Trophoblast cell (in vitro differentiated cells and primary cell): ENCODE measurements at regions not wholly inside any gene's neighbourhood (a gene's known extent, or its start where the extent isn't known, plus 50 kb on each side); places are given as distances from the start of the nearest gene placed in this dataset.

Experiments used
- DNase-seq, 2 donors: peaks; one replicate each; pipeline ENCODE4 v3.0.0-alpha.2; 2016
- H2AFZ ChIP-seq: 2 replicates; pipeline ENCODE4 v1.6.1; 2013; ENCODE audit warnings: low read length, moderate library complexity, mild to moderate bottlenecking; ENCODE audit not compliant: insufficient read depth, poor library complexity
- H2AK5ac ChIP-seq: 2 replicates; pipeline ENCODE4 v1.6.1; 2013; ENCODE audit warnings: mild to moderate bottlenecking, low read length
- H2BK120ac ChIP-seq: 2 replicates; pipeline ENCODE4 v1.6.1; 2013; ENCODE audit warnings: low read length, mild to moderate bottlenecking, moderate library complexity; ENCODE audit not compliant: insufficient read depth, poor library complexity
- H2BK12ac ChIP-seq: 2 replicates; pipeline ENCODE4 v1.6.1; 2013; ENCODE audit warnings: mild to moderate bottlenecking, low read length, moderate library complexity
- H2BK5ac ChIP-seq: 2 replicates; pipeline ENCODE4 v1.6.1; 2013; ENCODE audit warnings: low read length, low read depth, moderate library complexity, mild to moderate bottlenecking; ENCODE audit not compliant: poor library complexity
- H3K14ac ChIP-seq: 2 replicates; pipeline ENCODE4 v1.6.1; 2013; ENCODE audit warnings: mild to moderate bottlenecking, low read length
- H3K18ac ChIP-seq: 2 replicates; pipeline ENCODE4 v1.6.1; 2013; ENCODE audit warnings: mild to moderate bottlenecking, low read length
- H3K23ac ChIP-seq: 2 replicates; pipeline ENCODE4 v1.6.1; 2013; ENCODE audit warnings: low read length
- H3K27ac ChIP-seq: 2 replicates; pipeline ENCODE4 v1.5.1; 2013; ENCODE audit warnings: low read depth, mild to moderate bottlenecking, inconsistent platforms, low read length, moderate library complexity
- H3K27me3 ChIP-seq: 2 replicates; pipeline ENCODE4 v1.6.1; 2013; ENCODE audit warnings: inconsistent platforms, mild to moderate bottlenecking, low read length, moderate library complexity; ENCODE audit not compliant: insufficient read depth
- H3K36me3 ChIP-seq, 2 experiments: 1 replicate in 1 of 2; 2 replicates in 1 of 2; pipeline ENCODE4 v1.6.1; 2013; ENCODE audit warnings: low read length in 2 of 2, mild to moderate bottlenecking in 2 of 2, moderate library complexity in 1 of 2; ENCODE audit not compliant: insufficient read depth in 2 of 2, control insufficient read depth in 1 of 2
- H3K4ac ChIP-seq: 2 replicates; pipeline ENCODE4 v1.6.1; 2013; ENCODE audit warnings: low read depth, mild to moderate bottlenecking, low read length, moderate library complexity
- H3K4me1 ChIP-seq, 2 experiments: 1 replicate in 1 of 2; 2 replicates in 1 of 2; pipeline ENCODE4 v1.6.1; 2013; ENCODE audit warnings: low read length in 2 of 2, mild to moderate bottlenecking in 2 of 2, moderate library complexity in 1 of 2; ENCODE audit not compliant: insufficient read depth in 2 of 2, control insufficient read depth in 1 of 2
- H3K4me2 ChIP-seq: 2 replicates; pipeline ENCODE4 v1.6.1; 2013; ENCODE audit warnings: inconsistent platforms, mild to moderate bottlenecking, low read length, moderate library complexity
- H3K4me3 ChIP-seq: 2 replicates; pipeline ENCODE4 v1.5.1; 2013; ENCODE audit warnings: mild to moderate bottlenecking, low read depth, low read length, inconsistent platforms
- H3K79me1 ChIP-seq: one replicate; pipeline ENCODE4 v1.6.1; 2013; ENCODE audit warnings: low read length
- H3K79me2 ChIP-seq: 2 replicates; pipeline ENCODE4 v1.6.1; 2013; ENCODE audit warnings: low read length, mild to moderate bottlenecking; ENCODE audit not compliant: control insufficient read depth, insufficient read depth, poor library complexity
- H3K9ac ChIP-seq: 2 replicates; pipeline ENCODE4 v1.6.1; 2013; ENCODE audit warnings: mild to moderate bottlenecking, low read length
- H3K9me3 ChIP-seq: 2 replicates; pipeline ENCODE4 v1.6.1; 2013; ENCODE audit warnings: low read depth, mild to moderate bottlenecking, control low read depth, inconsistent platforms, low read length; ENCODE audit not compliant: insufficient read depth
- H4K12ac ChIP-seq: 2 replicates; pipeline ENCODE4 v1.6.1; 2013; ENCODE audit warnings: low read depth, mild to moderate bottlenecking, low read length, moderate library complexity
- H4K8ac ChIP-seq: 2 replicates; pipeline ENCODE4 v1.6.1; 2013; ENCODE audit warnings: low read depth, mild to moderate bottlenecking, low read length, moderate library complexity
- H4K91ac ChIP-seq: one replicate; pipeline ENCODE4 v1.6.1; 2013; ENCODE audit warnings: low read depth, mild to moderate bottlenecking, low read length, moderate library complexity
- WGBS: extraction: QIAGEN DNeasy Blood & Tissue Kit; methylation state at CpG from one replicate; pipeline ENCODE4 v1.1.7; 2013; ENCODE audit warnings: missing lambda C conversion rate; ENCODE audit not compliant: insufficient read length, insufficient coverage; ENCODE audit errors: extremely low coverage; 5-methylcytosine and 5-hydroxymethylcytosine counted together

GRCh38 chr12:96094201-96094600 lies 58.8 kb upstream of the LTA4H start:
- Histone ChIP-seq H2BK5ac (no peak overlapping the region), H3K18ac (no peak overlapping the region), H3K27ac (no peak overlapping the region), H3K14ac (no peak overlapping the region), H4K12ac (no peak overlapping the region), H3K4ac (no peak overlapping the region), H3K27me3 (no peaks in the 10 kb centered on the region), H3K79me2 (no peaks in the 10 kb centered on the region), H2AFZ (no peak overlapping the region), H2AK5ac (no peak overlapping the region), H3K23ac (no peak overlapping the region), H3K4me3 (no peak overlapping the region), H3K9ac (no peak overlapping the region), H4K91ac (no peak overlapping the region), H3K9me3 (no peaks in the 10 kb centered on the region), H3K79me1 (no peaks in the 10 kb centered on the region), H2BK120ac (no peak overlapping the region), H2BK12ac (no peak overlapping the region), H4K8ac (no peak overlapping the region), H3K36me3 (no peaks in the 10 kb centered on the region), H3K4me2 (no peak overlapping the region), H3K4me1 (peaks cover 0 to 8% of the 10 kb centered on the region in 2 experiments)
- DNase-seq, result peak; percentile 77 to 85
- no CpG with 5 or more reads among the region's 4 CpGs for WGBS

GRCh38 chr12:96098631-96099030 lies 63.2 kb upstream of the LTA4H start:
- Histone ChIP-seq H3K18ac (no peak overlapping the region), H3K79me2 (no peaks in the 10 kb centered on the region), H3K4me3 (no peak overlapping the region), H3K14ac (no peak overlapping the region), H2BK5ac (no peak overlapping the region), H3K23ac (no peak overlapping the region), H3K4ac (no peak overlapping the region), H2AK5ac (no peak overlapping the region), H3K27me3 (no peaks in the 10 kb centered on the region), H3K27ac (no peak overlapping the region), H3K4me2 (no peak overlapping the region), H3K79me1 (no peaks in the 10 kb centered on the region), H3K4me1 (peaks cover 0 to 5% of the 10 kb centered on the region in 2 experiments), H2BK12ac (no peak overlapping the region), H3K9ac (no peak overlapping the region), H3K36me3 (no peaks in the 10 kb centered on the region), H4K91ac (no peak overlapping the region), H4K8ac (no peak overlapping the region), H4K12ac (no peak overlapping the region), H2AFZ (no peak overlapping the region), H3K9me3 (no peaks in the 10 kb centered on the region), H2BK120ac (no peak overlapping the region)
- WGBS, result no CpG with 5 or more reads among the region's 2 CpGs
- DNase-seq, result no peak

GRCh38 chr12:96099421-96099820 lies 64.0 kb upstream of the LTA4H start:
- no peak overlapping the region for H2BK5ac ChIP-seq
- H3K4me1 ChIP-seq, result no peaks in the 10 kb centered on the region
- no peak overlapping the region for H4K12ac ChIP-seq
- H3K4ac ChIP-seq, result no peak overlapping the region
- H2AK5ac ChIP-seq, result no peak overlapping the region
- H3K14ac ChIP-seq, result no peak overlapping the region
- H3K4me2 ChIP-seq, result no peak overlapping the region
- no peak overlapping the region for H3K9ac ChIP-seq
- no peak overlapping the region for H3K18ac ChIP-seq
- H4K8ac ChIP-seq, result no peak overlapping the region
- no peak overlapping the region for H3K4me3 ChIP-seq
- WGBS, result no CpG with 5 or more reads among the region's 3 CpGs
- no peak overlapping the region for H4K91ac ChIP-seq
- no peaks in the 10 kb centered on the region for H3K27me3 ChIP-seq
- no peaks in the 10 kb centered on the region for H3K79me2 ChIP-seq
- no peak overlapping the region for H2BK120ac ChIP-seq
- no peak overlapping the region for H3K27ac ChIP-seq
- no peaks in the 10 kb centered on the region for H3K9me3 ChIP-seq
- DNase-seq, result no peak
- H2AFZ ChIP-seq, result no peak overlapping the region
- no peaks in the 10 kb centered on the region for H3K36me3 ChIP-seq
- H3K79me1 ChIP-seq, result no peaks in the 10 kb centered on the region
- H3K23ac ChIP-seq, result no peak overlapping the region
- no peak overlapping the region for H2BK12ac ChIP-seq

GRCh38 chr12:96099986-96100385 lies 64.6 kb upstream of the LTA4H start:
- H3K36me3 ChIP-seq, result no peaks in the 10 kb centered on the region
- no CpG with 5 or more reads among the region's 7 CpGs for WGBS
- DNase-seq, result no peak
- no peak overlapping the region for H2BK12ac ChIP-seq
- no peak overlapping the region for H3K4me3 ChIP-seq
- H2BK5ac ChIP-seq, result no peak overlapping the region
- H2AFZ ChIP-seq, result no peak overlapping the region
- H3K79me1 ChIP-seq, result no peaks in the 10 kb centered on the region
- H3K18ac ChIP-seq, result no peak overlapping the region
- no peak overlapping the region for H3K27ac ChIP-seq
- H3K79me2 ChIP-seq, result no peaks in the 10 kb centered on the region
- no peaks in the 10 kb centered on the region for H3K9me3 ChIP-seq
- no peak overlapping the region for H2BK120ac ChIP-seq
- H3K9ac ChIP-seq, result no peak overlapping the region
- H3K4me1 ChIP-seq, result no peaks in the 10 kb centered on the region
- H3K14ac ChIP-seq, result no peak overlapping the region
- H3K23ac ChIP-seq, result no peak overlapping the region
- H4K91ac ChIP-seq, result no peak overlapping the region
- H3K27me3 ChIP-seq, result no peaks in the 10 kb centered on the region
- H4K12ac ChIP-seq, result no peak overlapping the region
- no peak overlapping the region for H3K4ac ChIP-seq
- H4K8ac ChIP-seq, result no peak overlapping the region
- no peak overlapping the region for H3K4me2 ChIP-seq
- no peak overlapping the region for H2AK5ac ChIP-seq
